HCT116 (cell line): ENCODE measurements at regions not wholly inside any gene's neighbourhood (a gene's known extent, or its start where the extent isn't known, plus 50 kb on each side); places are given as distances from the start of the nearest gene placed in this dataset.

Experiments
- POLR2A ChIP-seq: IDR thresholded peaks from 2 replicates; pipeline ENCODE4 v1.7.0; 2011; ENCODE audit warnings: borderline replicate concordance; ENCODE audit not compliant: insufficient read depth, insufficient read length; ENCODE audit errors: extremely low read depth
- POLR2AphosphoS5 ChIP-seq: IDR thresholded peaks from 2 replicates; pipeline ENCODE4 v1.6.1; 2011; ENCODE audit warnings: mild to moderate bottlenecking, low read depth, low read length, moderate library complexity

- TF ChIP-seq POLR2A (no peak), POLR2AphosphoS5 (no peak)
These were observed 130.6 kb downstream of the SEC14L1 start for GRCh38 chr17:77271411-77271810.
